GM21723 (cell line): ENCODE measurements at regions not wholly inside any gene's neighbourhood (a gene's known extent, or its start where the extent isn't known, plus 50 kb on each side); places are given as distances from the start of the nearest gene placed in this dataset.

ENCODE experiments used
- ATAC-seq: cut with Tn5 transposase; IDR thresholded peaks from one replicate; pipeline ENCODE4 v1.9.1; 2021; ENCODE audit warnings: mild to moderate bottlenecking, moderate library complexity; ENCODE audit not compliant: unreplicated experiment

DNA sequence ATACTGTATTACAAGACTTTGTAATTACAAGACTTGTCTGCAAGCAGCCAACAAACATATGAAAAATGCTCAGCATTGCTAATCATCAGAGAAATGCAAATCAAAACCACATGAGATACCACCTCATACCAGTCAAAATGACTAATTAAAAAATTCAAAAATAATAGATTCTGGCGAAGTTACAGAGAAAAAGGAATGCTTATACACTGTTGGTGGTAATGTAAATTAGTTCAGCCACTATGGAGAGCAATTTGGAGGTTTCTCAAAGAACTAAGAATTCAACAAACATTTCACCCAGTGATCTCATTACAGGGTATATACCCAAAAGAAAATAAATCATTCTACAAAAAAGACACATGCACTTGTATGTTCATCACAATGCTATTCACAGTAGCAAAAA, 617.5 kb upstream of the CCDC54 start:
- no peak for ATAC-seq

DNA sequence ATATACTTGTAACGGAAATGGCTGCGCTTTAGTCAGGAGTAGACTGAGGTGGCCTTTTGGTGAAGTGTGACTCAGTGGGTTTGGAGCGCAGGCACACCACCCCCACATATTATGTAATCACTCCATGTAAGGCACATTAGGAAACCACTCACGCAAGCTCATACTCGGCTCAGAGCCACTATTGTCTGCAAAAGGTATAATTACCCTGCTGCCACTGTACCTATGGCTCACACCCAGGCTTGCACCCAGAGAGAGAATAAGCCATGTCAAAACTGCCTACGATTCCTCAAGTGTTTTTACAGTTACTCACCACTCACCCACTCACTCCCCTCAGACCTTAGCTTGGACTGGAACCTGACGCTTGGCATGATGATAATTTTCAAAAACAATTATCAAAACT, 611.9 kb upstream of the CCDC54 start:
- no peak for ATAC-seq

DNA sequence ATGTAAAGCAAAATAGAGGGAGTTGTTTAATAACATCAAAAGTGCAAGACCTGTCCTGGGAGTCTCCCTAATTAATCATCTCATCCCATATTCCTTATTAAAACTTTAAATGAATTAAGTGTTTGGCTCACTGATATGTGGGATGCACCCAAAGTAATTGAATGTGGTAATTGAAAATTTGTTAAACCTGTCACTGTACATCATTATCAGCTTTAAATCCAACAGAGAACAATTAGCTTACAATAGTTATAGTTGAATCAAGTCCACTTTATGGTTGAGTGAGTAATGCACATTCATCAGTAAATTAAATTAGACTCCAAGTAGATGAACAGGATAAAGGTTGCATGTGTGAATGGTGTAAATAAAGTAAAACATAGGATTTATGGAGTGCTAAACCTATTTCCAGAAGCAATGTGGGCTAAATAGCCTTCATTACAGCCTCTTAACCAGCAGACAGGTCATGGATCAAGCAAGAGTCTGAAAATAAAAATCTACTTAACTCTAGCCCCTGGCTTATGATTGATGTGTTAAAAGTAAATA, 608.2 kb upstream of the CCDC54 start:
- no peak for ATAC-seq

- ATAC-seq, result no peak
Observed at GRCh38 chr3:106773795-106774194, 603.4 kb upstream of the CCDC54 start.

DNA sequence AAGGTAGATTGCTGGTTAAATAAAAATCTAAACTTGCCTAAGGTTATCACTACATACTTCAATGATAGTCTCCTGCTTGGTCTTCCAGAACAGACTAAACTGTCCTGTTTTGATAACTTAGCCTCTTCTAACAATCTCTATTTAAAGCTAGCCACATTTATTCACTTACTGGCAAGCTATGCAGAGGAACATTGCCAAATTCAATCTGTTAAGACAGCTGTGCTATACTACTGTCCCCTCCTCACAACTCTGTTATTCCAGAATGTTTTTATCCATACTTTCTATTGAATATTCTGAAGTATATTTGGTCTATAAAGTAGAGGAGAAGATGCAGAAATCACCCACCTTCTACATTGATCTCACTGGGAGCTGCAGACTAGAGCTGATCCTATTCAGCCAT, 594.0 kb upstream of the CCDC54 start:
- ATAC-seq, result no peak

- ATAC-seq, result no peak
Observed at GRCh38 chr3:106789276-106789675, 588.0 kb upstream of the CCDC54 start.

DNA sequence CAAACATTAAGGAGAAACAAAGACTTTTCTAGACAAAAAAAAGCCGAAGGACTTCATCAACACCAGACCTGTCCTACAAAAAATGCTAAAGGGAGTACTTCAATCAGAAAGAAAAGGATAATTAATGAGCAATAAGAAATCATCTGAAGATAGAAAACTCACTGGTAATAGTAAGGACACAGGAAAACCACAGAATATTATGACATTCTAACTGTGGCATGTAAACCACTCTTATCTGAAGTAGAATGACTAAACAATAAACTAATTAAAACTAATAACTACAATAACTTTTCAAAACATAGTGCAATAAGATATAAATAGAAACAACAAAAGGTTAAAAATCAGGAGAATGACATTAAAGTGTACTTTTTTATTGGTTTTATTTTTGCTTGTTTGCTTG, 584.5 kb upstream of the CCDC54 start:
- ATAC-seq, result no peak

GRCh38 chr3:106794442-106794841, 582.8 kb upstream of the CCDC54 start:
- ATAC-seq, result no peak

DNA sequence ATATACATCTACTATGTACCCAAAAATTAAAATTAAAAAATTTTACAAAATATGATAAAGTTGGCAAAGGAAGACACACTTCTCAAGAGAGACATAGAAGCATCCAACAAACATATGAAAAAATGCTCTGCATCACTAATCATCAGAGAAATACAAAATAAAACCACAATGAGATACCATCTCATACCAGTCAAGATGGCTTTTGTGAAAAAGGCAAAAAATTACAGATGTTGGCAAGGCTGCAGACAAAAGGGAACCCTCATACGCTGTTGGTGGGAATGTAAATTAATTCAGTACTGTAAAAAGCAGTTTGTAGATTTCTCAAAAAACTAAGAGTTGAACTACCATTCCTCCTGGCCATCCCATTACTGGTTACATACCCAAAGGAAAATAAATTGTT, 581.7 kb upstream of the CCDC54 start:
- no peak for ATAC-seq

GRCh38 chr3:106797461-106797860, 579.8 kb upstream of the CCDC54 start:
- ATAC-seq, result no peak

DNA sequence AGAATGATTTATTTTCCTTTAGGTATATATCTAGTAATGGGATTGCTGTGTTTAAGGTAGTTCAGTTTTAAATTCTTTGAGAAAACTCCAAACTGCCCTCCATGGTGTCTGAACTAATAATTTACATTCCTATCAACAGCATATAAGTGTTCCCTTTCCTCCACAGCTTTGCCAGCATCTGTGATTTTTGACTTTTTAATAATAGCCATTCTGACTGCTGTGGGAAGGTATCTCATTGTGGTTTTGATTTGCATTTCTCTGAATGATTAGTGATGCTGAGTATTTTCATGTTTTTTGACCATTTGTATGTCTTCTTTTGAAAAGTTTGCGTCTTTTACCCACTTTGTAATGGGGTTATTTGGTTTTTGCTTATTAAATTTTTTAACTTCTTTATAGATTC, 571.6 kb upstream of the CCDC54 start:
- ATAC-seq, result no peak

DNA sequence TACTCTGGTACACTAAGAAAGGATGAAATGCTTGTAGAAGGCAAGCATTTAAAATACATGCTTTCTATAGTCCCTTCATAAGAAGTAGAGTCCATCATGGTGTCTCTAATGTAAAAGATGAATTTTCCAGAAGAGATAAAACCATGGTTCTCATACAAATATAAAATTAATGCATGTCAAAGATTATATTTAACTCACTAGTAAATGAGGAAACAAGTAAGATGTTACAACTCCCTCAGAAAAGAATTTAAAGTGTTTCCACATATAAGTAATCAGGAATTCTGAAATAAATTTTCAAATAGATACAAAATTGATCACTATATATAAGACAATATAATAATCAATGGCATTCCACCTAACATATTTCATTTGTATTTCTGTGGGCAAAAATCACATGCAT, 570.3 kb upstream of the CCDC54 start:
- ATAC-seq, result no peak

- ATAC-seq, result no peak
Observed at GRCh38 chr3:106809041-106809440, 568.2 kb upstream of the CCDC54 start.

DNA sequence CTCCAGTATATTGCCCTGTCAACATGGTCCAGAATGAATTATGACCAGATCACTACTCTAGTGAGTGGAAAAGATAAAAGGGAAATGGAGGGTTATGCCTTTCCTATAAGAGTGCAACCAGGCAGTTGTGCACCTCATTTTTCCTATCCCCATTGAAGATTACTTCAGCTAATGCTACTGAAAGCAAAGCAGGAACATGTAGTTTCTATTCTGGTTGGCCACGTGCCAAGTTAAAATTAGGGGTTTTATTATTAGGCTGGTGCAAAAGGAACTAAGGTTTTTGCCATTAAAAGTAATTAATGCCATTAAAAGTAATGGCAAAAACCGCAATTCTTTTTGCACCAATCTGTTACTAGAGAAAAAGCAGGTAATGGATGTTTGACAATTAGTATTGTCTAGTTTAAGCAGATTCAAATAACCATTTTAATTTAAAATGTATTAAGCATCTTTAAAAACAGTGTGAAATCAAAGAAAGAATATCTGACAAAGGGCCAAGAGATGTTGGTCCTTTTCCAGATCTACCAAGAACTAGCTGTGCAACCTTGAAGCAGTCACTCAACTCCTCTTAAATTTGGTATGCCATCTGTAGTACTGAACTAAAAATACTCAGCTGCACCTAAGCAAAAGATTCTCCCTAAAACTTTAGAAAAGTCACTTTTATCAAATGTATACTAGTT, 567.5 kb upstream of the CCDC54 start:
- no peak for ATAC-seq

DNA sequence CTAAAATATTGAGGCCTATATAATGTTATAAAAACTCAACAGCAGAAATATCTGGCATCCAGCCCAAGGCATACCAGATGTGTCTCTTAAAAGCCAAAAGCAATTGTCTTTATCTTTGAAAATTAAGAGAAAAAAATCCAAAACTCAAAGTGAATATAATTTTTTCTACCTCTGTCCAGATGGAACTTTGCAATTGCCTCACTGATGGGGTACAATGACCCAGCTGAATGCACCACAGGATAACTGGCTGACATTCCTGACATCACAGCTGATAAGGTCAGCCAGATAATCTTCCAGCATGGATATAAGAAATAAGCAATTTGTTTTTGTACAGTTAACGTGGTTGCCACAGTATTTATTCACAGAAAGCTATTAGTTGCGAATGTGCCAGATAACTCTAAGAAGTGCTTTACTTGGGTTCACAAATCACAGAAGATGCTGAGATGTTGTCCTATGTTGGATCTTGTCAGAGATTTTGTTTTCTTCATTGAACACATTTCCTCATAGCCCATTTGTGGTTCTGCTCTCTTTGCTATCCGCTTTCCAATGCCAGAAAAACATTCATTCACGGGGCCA, 566.9 kb upstream of the CCDC54 start:
- no peak for ATAC-seq

- no peak for ATAC-seq
Observed at GRCh38 chr3:106811376-106811775, 565.9 kb upstream of the CCDC54 start.

DNA sequence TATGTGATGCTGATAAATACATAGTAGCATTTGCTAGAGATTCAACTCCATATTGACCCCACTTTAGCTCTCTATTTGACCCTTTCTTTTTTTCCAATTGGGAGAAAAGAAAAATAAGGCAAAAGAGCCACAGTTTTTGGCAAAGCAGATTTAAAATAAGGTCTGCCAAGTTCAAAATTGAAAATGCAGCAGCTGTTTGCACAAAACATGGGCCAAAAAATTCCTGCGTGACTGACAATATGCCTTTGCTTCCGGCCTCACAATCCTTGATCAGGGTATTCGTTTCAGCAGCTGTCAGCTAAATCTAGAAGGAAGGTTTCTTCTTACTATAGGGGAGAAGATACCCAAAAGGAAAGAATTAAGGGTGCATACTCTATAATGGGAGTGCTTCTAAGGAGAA, 563.5 kb upstream of the CCDC54 start:
- no peak for ATAC-seq

- ATAC-seq, result no peak
Observed at GRCh38 chr3:106814231-106814630, 563.0 kb upstream of the CCDC54 start.

- ATAC-seq, result no peak
Observed at GRCh38 chr3:106816838-106817237, 560.4 kb upstream of the CCDC54 start.

GRCh38 chr3:106817706-106818105, 559.5 kb upstream of the CCDC54 start:
- ATAC-seq, result no peak

DNA sequence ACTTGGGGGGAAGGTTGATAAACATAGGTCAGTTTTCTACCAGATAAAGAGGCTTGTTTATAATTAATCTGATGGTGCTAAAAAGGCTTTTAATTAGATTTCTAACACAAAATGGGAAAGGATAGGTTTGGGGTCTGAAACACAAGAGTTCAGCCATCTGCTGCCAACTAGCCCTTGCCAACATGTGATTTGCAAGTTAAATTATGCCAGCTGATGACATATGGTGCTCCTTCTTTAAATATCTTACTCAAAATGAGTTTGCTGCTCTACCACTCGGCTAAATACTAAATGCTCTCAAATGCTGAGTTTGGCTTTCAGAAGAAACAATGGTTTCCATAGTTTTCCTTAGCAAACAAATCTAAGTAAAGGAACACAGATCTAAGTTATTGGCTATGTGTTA, 557.8 kb upstream of the CCDC54 start:
- no peak for ATAC-seq

DNA sequence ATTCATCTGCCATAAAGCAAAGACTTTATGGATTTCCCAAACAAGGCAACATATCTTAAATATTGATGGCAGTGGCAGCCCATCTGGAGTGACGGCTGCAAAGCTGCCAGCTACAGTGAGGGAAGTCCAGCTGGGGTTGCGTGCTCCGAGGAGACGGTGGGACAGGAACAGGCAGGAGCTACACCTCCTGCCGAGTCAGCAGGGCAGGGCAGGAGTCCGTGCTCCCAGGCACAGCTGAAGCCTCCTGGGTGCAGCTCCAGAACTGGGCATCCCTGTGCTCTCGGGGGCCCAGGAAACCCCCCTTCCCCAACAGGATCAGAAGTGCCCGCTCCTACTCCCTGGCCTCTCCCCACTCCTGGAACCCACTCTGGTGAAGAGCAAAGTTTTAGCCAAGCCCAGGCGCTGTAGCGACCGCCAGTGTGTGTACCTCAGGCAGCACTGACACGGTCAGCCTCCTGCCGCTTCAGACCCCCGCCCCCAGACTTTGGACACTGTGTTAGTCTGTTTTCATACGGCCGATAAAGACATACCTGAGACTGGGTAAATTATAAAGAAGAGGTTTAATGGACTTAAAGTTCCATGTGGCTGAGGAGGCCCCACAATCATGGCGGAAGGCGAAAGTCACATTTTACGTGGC, 556.4 kb upstream of the CCDC54 start:
- ATAC-seq, result no peak
